GM12891 (cell line): ENCODE measurements at regions not wholly inside any gene's neighbourhood (a gene's known extent, or its start where the extent isn't known, plus 50 kb on each side); places are given as distances from the start of the nearest gene placed in this dataset.

Source experiments
- PAX5 ChIP-seq: IDR thresholded peaks from 2 replicates; pipeline ENCODE4 v1.6.1; 2011; ENCODE audit warnings: low read length, moderate library complexity, mild to moderate bottlenecking; ENCODE audit not compliant: insufficient read depth, severe bottlenecking
- POLR2A ChIP-seq: IDR thresholded peaks from 2 replicates; pipeline ENCODE4 v1.6.1; 2011; ENCODE audit warnings: low read depth, low read length, control low read depth
- POLR2AphosphoS5 ChIP-seq: IDR thresholded peaks from 2 replicates; pipeline ENCODE4 v1.6.1; 2011; ENCODE audit warnings: low read depth, low read length, control low read depth
- POU2F2 ChIP-seq: IDR thresholded peaks from 2 replicates; pipeline ENCODE4 v1.6.1; 2011; ENCODE audit warnings: low read depth, mild to moderate bottlenecking, control low read depth, low read length, moderate library complexity
- SPI1 ChIP-seq: IDR thresholded peaks from 2 replicates; pipeline ENCODE4 v1.6.1; 2011; ENCODE audit warnings: low read depth, low read length, control low read depth
- TAF1 ChIP-seq: IDR thresholded peaks from 2 replicates; pipeline ENCODE4 v1.6.1; 2011; ENCODE audit warnings: low read depth, low read length, control low read depth

- no peak for TF ChIP-seq SPI1
- no peak for TF ChIP-seq POLR2A
- no peak for TF ChIP-seq POLR2AphosphoS5
- no peak for TF ChIP-seq TAF1
- no peak for TF ChIP-seq PAX5
- no peak for TF ChIP-seq POU2F2
Measured at GRCh38 chr4:3858765-3859388, 92.7 kb downstream of the ADRA2C start.
